Fibroblast of peridontal ligament (primary cell): ENCODE measurements at regions not wholly inside any gene's neighbourhood (a gene's known extent, or its start where the extent isn't known, plus 50 kb on each side); places are given as distances from the start of the nearest gene placed in this dataset.

Experiments used
- DNase-seq: peaks from one replicate; pipeline ENCODE4 v3.0.0-alpha.2; 2010; ENCODE audit errors: extremely low read depth

- no peak for DNase-seq
Observed at GRCh38 chr16:51085271-51085670, 65.8 kb downstream of the SALL1 start.

DNA sequence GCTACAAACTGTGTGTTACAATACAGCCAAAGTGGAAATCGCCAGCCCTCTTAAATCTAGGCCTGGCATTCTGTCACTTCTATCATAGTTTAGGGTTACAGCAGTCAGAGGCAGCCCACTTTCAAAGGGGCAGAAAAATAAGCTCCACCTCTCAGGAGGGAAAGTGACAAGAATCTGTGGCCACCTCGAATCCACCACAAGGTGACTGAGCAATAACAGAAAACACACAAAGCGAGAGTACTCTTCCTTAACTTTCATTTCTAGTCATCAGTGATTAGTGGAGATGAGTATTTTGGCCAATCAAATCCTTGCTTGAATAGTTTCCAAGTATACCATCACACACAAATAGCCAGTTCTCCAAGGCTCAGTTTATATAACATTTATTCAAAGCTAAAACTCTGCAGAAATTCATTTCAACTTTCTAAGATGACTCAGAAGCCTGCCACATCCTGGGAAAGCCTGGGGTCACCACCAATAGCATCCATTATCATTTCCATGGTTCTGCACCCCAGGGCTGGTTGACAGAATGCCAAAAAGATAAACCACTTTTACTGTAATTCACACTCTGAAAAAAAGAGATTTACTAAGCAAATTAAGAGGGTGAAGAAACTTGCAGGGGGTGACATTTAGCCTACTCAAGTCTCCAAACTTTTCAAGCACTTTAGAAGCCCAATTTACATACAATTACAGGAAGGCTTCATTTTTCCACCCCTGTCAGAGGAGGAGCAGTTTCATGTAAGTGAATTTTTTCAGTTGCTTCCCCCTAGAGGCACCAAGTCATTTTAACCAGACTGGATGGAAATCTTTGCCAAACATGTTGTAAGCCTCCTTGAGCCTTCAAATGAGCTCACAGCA, 66.8 kb downstream of the SALL1 start:
- DNase-seq, result no peak

- DNase-seq, result no peak
Observed at GRCh38 chr16:51072591-51072990, 78.5 kb downstream of the SALL1 start.

DNA sequence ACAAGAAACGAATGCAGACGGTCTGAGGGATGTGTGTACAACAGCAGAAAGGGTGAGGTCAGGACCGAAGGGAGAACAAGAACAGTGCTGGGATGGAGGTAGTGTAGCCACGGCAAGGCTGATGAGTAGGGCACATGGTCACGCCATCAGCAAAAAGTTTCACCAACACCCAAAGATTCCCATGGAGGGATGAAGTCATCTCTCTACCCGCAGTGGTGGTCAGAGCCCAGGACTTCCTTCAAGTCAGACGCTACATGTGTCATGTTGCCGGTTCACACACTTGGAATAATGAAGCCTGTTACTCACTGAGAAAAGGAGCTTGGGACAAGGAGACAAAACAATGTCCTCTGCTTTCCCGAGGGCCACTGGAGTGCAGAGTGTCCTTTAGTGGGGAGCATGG, 79.7 kb downstream of the SALL1 start:
- DNase-seq, result no peak

DNA sequence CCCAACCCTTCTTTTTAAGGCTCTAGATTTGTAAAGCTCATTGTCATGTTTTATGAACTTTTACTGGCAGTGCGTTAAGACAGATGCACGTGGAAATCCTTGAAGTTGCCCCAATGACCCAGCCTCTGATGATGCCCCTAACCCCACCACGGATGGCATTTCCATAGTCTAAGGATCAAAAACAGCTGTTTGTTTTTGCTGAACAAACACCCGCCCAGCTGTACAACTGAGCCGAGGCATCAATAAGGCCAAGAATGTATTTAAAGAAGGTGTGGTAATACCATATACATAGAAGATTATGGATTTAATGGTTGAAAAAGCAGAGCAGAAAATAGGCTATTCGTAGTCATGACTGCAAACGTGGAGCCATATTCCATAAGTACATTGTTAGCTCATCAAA, 83.7 kb downstream of the SALL1 start:
- DNase-seq, result no peak

DNA sequence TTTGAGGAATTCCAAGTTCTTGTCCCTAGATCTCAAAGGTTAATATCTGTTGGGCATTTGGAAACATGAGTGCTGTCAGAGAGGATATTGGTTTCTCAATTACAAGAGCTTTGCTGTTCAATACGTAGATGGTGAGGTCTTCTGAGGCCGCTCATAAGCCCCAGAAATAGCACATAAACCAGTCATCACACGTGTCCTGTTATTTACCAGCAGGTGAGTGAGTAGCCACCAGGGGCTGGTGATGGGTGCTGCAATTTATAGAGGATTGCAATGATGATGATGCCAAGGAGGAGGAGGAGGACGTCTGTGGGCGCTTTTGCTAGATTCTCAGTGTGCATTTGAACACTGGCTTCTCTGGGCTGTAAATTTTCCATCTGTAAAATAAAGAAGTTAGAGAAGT, 89.0 kb downstream of the SALL1 start:
- no peak for DNase-seq

GRCh38 chr16:51061328-51061727, 89.7 kb downstream of the SALL1 start:
- DNase-seq, result no peak

GRCh38 chr16:51057969-51058337, 93.1 kb downstream of the SALL1 start:
- no peak for DNase-seq

- DNase-seq, result no peak
Observed at GRCh38 chr16:51057102-51057793, 93.8 kb downstream of the SALL1 start.

- DNase-seq, result no peak
Observed at GRCh38 chr16:51056331-51056730, 94.7 kb downstream of the SALL1 start.

GRCh38 chr16:51055434-51055833, 95.6 kb downstream of the SALL1 start:
- no peak for DNase-seq

GRCh38 chr16:51053775-51054174, 97.3 kb downstream of the SALL1 start:
- DNase-seq, result no peak

DNA sequence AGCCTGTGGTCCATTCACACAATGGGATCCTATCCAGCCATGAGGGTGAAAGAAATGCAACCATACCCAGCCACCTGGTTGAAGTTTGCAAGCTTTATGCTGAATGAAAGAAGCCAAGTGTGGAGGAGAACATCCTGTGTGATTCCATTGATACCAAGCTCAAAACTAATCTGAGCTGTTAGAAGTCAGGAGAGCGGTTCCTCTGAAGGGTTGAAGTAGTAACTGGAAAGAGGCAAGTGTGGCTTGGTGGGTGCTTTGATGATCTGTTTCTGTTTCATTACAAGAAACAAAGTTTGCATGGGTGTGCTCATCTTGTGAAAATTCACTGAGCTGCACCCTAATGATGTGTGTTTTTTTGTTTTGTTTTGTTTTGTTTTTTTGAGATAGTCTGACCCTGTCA, 99.4 kb downstream of the SALL1 start:
- DNase-seq, result no peak

DNA sequence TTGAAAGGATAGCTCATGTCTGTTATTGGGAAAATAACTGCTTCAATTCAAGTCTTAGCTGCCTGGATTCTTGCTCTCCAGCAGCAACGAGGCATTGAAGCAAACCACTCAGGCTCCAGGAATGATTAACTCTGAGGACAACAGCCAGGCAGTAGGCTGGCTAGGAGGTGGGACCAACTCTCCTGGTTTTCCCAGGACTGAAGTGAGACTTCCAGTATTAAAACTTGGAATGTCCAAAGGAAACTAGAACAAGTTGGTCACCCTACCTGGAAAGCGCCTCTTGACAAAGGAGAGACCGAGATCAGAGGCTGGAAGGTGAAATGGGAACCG, 100.7 kb downstream of the SALL1 start:
- DNase-seq, result no peak

DNA sequence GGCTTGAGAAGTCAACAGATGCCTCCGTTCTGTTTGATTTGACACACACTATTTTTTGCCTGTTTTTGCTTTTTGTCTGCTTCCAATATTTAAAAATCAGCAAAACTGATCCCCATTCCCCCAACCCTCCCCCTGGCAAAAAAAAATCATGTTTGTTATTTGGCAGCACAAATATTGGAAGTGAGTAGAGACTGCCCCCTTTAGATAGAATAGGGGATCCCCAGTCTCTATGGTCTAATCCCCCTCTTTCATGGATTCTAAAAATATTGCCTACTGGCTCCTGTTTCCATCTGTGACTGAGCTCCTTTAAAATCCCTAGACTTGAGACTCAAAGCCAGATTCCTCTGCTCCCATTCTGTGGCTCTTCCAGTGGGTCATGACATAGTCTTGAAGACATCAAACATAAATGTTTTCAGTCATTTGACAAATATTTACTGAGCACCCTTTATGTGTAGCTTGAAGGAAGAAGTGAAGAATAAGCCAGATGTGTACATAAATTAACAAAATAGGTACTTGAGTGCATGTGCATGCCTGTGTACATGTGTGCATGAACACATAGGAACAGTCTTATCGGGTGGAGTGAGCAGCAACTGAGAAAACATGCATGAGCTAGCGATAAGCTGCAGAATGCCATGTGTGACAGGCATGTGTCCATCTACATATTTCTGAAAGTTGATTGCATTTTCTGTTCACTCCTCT, 101.2 kb downstream of the SALL1 start:
- no peak for DNase-seq

DNA sequence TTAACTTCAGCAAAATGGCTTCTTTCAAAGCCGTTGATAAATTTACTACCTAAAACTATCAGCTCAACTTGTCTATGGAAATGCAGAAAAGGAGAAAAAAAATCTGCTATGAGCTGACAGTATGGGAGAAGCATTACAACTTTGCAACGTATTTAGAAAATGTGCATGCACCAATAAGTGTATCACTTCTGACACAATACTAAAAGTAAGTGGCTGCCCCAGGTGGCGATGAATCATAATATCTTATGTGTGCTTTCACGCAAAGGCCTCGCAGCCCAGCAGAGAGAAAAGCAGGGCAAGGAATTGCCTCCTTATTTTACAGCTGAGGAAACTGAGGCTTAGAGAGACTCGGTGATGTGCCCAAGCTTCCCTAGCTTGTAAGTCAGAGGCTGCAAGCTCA, 101.8 kb downstream of the SALL1 start:
- no peak for DNase-seq

DNA sequence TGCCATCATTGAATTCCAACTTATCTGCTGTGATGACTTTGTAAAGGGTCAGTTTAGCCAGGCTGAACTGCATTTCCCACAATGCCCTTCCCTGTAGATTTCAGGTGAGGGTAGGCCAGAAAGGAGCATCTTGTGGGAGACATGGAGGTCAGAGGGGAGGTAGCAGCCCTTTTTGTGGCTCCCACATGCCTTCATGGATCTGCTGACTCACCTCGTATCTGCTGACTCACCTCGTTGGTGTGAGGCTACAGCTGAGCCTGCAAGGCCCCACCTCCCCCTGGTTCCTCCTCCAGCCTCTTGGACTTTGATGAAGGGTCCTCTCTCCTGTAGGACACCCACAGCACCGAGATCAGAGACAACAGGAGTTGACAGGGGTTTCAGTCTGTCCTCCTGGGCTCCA, 102.5 kb downstream of the SALL1 start:
- no peak for DNase-seq

DNA sequence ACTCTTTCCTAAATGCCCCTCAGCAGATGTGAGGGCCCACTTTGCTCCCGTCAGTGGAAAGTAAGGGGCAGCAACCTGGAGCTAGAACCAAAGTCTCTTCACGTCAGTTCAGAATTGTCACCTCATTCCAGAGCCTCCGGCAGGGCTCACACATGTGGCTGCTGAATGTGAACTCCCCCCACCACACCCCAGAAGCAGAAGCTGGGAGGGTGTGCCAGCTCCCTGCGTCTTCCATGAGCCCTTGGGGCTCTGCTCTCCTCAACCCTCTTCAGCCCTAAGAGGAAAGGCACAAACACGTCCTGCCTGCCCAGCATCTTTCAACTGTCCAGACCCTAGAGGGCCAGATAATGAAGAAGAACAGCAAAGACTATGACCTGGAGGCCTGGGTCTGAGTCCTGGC, 105.3 kb downstream of the SALL1 start:
- DNase-seq, result no peak

GRCh38 chr16:51045186-51045585, 105.9 kb downstream of the SALL1 start:
- DNase-seq, result no peak

DNA sequence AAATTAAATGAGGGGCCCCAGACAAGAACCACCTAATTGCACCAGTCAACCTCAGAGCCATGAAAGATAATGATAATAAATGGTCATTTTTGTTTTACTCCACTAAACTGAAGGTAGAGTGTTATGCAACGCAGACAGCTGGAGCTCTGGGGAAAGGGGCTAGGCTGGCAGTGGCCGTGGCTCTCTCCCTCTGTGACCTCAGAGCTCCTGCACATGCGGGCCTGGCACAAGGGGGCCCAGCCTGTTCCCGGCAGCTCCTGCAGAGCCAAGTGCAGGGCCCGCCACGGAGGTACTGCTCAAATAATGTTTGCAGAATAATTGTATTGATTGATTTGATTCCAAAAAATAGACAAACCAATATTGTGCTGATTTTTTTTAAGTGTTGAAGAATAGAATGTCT, 109.5 kb downstream of the SALL1 start:
- no peak for DNase-seq

DNA sequence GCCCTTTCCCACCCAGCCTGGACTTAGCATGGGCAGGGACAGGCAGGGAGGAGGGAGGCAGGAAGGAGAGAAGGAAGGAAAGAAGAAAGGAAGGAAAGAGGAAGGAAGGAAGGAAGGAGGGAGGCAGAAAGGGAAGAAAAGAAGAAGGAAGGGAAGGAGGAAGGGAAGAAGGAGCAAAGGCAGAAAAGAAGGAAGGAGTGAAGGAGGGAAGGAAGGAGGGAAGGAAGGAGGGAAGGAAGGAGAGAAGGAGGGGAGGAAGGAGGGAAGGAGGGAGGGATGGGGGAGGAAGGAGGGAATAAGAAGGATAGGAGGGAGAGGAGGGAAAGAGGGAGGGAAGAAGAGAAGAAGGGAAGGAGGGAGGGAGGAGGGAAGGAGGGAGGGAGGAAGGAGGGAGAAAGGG, 110.4 kb downstream of the SALL1 start:
- no peak for DNase-seq

- DNase-seq, result no peak
Observed at GRCh38 chr16:51039638-51040331, 111.3 kb downstream of the SALL1 start.
